Activated CD4-positive, CD25-positive, alpha-beta regulatory T cell treated with anti-CD3 and anti-CD28 coated beads, Interleukin-2, amount 50 U/mL, for 16 hours (primary cell): ENCODE measurements at regions not wholly inside any gene's neighbourhood (a gene's known extent, or its start where the extent isn't known, plus 50 kb on each side); places are given as distances from the start of the nearest gene placed in this dataset.
"Not testable (repeated sequence)": the region's sequence is repeated elsewhere in the genome, so short reads cannot be mapped to it uniquely, and the experiment has no call there.

Source experiments
- DNase-seq: peaks from one replicate; pipeline ENCODE4 v3.0.0-alpha.2; 2020; ENCODE audit warnings: low read depth, low spot score

GRCh38 chr6:25160134-25160533 lies 119.0 kb upstream of the CARMIL1 start:
- not testable (repeated sequence) for DNase-seq

GRCh38 chr6:25165177-25165576 lies 114.0 kb upstream of the CARMIL1 start:
- no peak for DNase-seq

GRCh38 chr6:25165800-25166199 lies 113.4 kb upstream of the CARMIL1 start:
- DNase-seq: no peak

GRCh38 chr6:25166955-25167748 lies 112.0 kb upstream of the CARMIL1 start:
- no peak for DNase-seq

- no peak for DNase-seq
Measured at GRCh38 chr6:25167961-25168360, 111.2 kb upstream of the CARMIL1 start.

- no peak for DNase-seq
Measured at GRCh38 chr6:25168637-25169036, 110.5 kb upstream of the CARMIL1 start.

GRCh38 chr6:25169553-25169952 lies 109.6 kb upstream of the CARMIL1 start:
- no peak for DNase-seq

GRCh38 chr6:25169961-25170360 lies 109.2 kb upstream of the CARMIL1 start:
- no peak for DNase-seq

GRCh38 chr6:25170640-25171039 lies 108.5 kb upstream of the CARMIL1 start:
- no peak for DNase-seq

GRCh38 chr6:25171301-25171700 lies 107.9 kb upstream of the CARMIL1 start:
- no peak for DNase-seq

- DNase-seq: no peak
Measured at GRCh38 chr6:25172819-25173218, 106.4 kb upstream of the CARMIL1 start.

GRCh38 chr6:25173246-25173645 lies 105.9 kb upstream of the CARMIL1 start:
- no peak for DNase-seq

GRCh38 chr6:25173951-25174474 lies 105.2 kb upstream of the CARMIL1 start:
- no peak for DNase-seq

GRCh38 chr6:25174678-25175077 lies 104.5 kb upstream of the CARMIL1 start:
- no peak for DNase-seq

GRCh38 chr6:25175196-25175595 lies 104.0 kb upstream of the CARMIL1 start:
- no peak for DNase-seq

GRCh38 chr6:25175681-25176080 lies 103.5 kb upstream of the CARMIL1 start:
- DNase-seq: no peak

- no peak for DNase-seq
Measured at GRCh38 chr6:25176466-25176865, 102.7 kb upstream of the CARMIL1 start.

- no peak for DNase-seq
Measured at GRCh38 chr6:25177500-25178028, 101.6 kb upstream of the CARMIL1 start.

- no peak for DNase-seq
Measured at GRCh38 chr6:25178336-25179035, 100.7 kb upstream of the CARMIL1 start.

- no peak for DNase-seq
Measured at GRCh38 chr6:25179051-25179778, 100.0 kb upstream of the CARMIL1 start.

- no peak for DNase-seq
Measured at GRCh38 chr6:25180630-25181349, 98.4 kb upstream of the CARMIL1 start.
